Retinal pigment epithelial cell (primary cell): ENCODE measurements at regions not wholly inside any gene's neighbourhood (a gene's known extent, or its start where the extent isn't known, plus 50 kb on each side); places are given as distances from the start of the nearest gene placed in this dataset.

Experiments used
- DNase-seq: peaks from one replicate; pipeline ENCODE4 v3.0.0-alpha.2; 2010; ENCODE audit warnings: low read depth
- H3K4me3 ChIP-seq: 2 replicates; pipeline ENCODE4 v1.5.1; 2011; ENCODE audit warnings: mild to moderate bottlenecking, low read length, control low read depth, moderate library complexity
- CTCF ChIP-seq: conservative IDR thresholded peaks from 2 replicates; pipeline ENCODE4 v1.5.1; 2011; ENCODE audit warnings: low read depth, low read length, control low read depth, inconsistent platforms

- no peak overlapping the region for H3K4me3 ChIP-seq
- no peak for TF ChIP-seq CTCF
- DNase-seq: no peak
Measured at GRCh38 chr12:68400226-68400829, 68.2 kb upstream of the MDM1 start.

- no peak overlapping the region for H3K4me3 ChIP-seq
- no peak for TF ChIP-seq CTCF
- DNase-seq: no peak
Measured at GRCh38 chr12:68402422-68402821, 70.3 kb upstream of the MDM1 start.

- no peak for TF ChIP-seq CTCF
- no peak overlapping the region for H3K4me3 ChIP-seq
- no peak for DNase-seq
Measured at GRCh38 chr12:68403296-68403695, 71.1 kb upstream of the MDM1 start.

- H3K4me3 ChIP-seq: no peak overlapping the region
- TF ChIP-seq CTCF: no peak
- no peak for DNase-seq
Measured at GRCh38 chr12:68403711-68404110, 71.5 kb upstream of the MDM1 start.

- no peak for DNase-seq
- no peak for TF ChIP-seq CTCF
- no peak overlapping the region for H3K4me3 ChIP-seq
Measured at GRCh38 chr12:68405343-68405781, 73.2 kb upstream of the MDM1 start.

GRCh38 chr12:68406134-68406576, 74.0 kb upstream of the MDM1 start:
- peak; percentile 48 for DNase-seq
- no peak overlapping the region for H3K4me3 ChIP-seq

More at GRCh38 chr12:68406134-68406576, 74.0 kb upstream of the MDM1 start:
- peak; percentile 57 for TF ChIP-seq CTCF
